SK-N-MC (cell line): ENCODE measurements at regions not wholly inside any gene's neighbourhood (a gene's known extent, or its start where the extent isn't known, plus 50 kb on each side); places are given as distances from the start of the nearest gene placed in this dataset.

Experiments
- EZH2 ChIP-seq: fragments of 200-600 bp; sonication (generic); IDR thresholded peaks from one replicate; pipeline ENCODE4 v1.6.1; 2017; ENCODE audit warnings: antibody characterized with exemption
- FOXP2 ChIP-seq: optimal IDR thresholded peaks from 2 replicates; pipeline ENCODE3; 2011; ENCODE audit warnings: mild to moderate bottlenecking, moderate library complexity; ENCODE audit not compliant: insufficient read depth; ENCODE audit errors: extremely low read length, control extremely low read depth
- POLR2AphosphoS5 ChIP-seq: IDR thresholded peaks from 2 replicates; pipeline ENCODE4 v1.6.1; 2012; ENCODE audit warnings: mild to moderate bottlenecking, low read depth, low read length, borderline replicate concordance

- TF ChIP-seq POLR2AphosphoS5 (no peak), EZH2 (no peak), FOXP2 (no peak)
Observed at GRCh38 chr11:38710262-38710661, 2112.2 kb upstream of the RAG2 start.
